ENCODE measurements at regions not wholly inside any gene's neighbourhood (a gene's known extent, or its start where the extent isn't known, plus 50 kb on each side); places are given as distances from the start of the nearest gene placed in this dataset.

GRCh38 chr7:32428546-32428945 lies 61.6 kb downstream of the LSM5 start:
- no peak for DNase-seq

GRCh38 chr7:32427769-32428291 lies 62.4 kb downstream of the LSM5 start:
- DNase-seq, result no peak

GRCh38 chr7:32416846-32417245 lies 73.3 kb downstream of the LSM5 start:
- no peak for DNase-seq

GRCh38 chr7:32415936-32416335 lies 74.2 kb downstream of the LSM5 start:
- no peak for DNase-seq

GRCh38 chr7:32415519-32415918 lies 74.7 kb downstream of the LSM5 start:
- no peak for DNase-seq

- DNase-seq, result no peak
Measured at GRCh38 chr7:32412471-32412870, 77.7 kb downstream of the LSM5 start.

- no peak for DNase-seq
Measured at GRCh38 chr7:32410545-32410944, 79.6 kb downstream of the LSM5 start.

GRCh38 chr7:32406386-32406785 lies 83.8 kb downstream of the LSM5 start:
- DNase-seq, result no peak

GRCh38 chr7:32403463-32404229 lies 86.5 kb downstream of the LSM5 start:
- DNase-seq, result no peak

GRCh38 chr7:32400676-32401075 lies 89.5 kb downstream of the LSM5 start:
- DNase-seq, result no peak

- DNase-seq, result no peak
Measured at GRCh38 chr7:32399311-32399710, 90.9 kb downstream of the LSM5 start.

- no peak for DNase-seq
Measured at GRCh38 chr7:32395168-32395567, 95.0 kb downstream of the LSM5 start.

- no peak for DNase-seq
Measured at GRCh38 chr7:32393861-32394260, 96.3 kb downstream of the LSM5 start.

GRCh38 chr7:32390210-32390609 lies 100.0 kb downstream of the LSM5 start:
- DNase-seq, result no peak

GRCh38 chr7:32385316-32385956 lies 104.7 kb downstream of the LSM5 start:
- no peak for DNase-seq

- no peak for DNase-seq
Measured at GRCh38 chr7:32381024-32381601, 109.1 kb downstream of the LSM5 start.

- DNase-seq, result no peak
Measured at GRCh38 chr7:32379510-32380112, 110.6 kb downstream of the LSM5 start.

GRCh38 chr7:32378988-32379387 lies 111.2 kb downstream of the LSM5 start:
- no peak for DNase-seq

GRCh38 chr7:32364581-32364980 lies 125.6 kb downstream of the LSM5 start:
- DNase-seq, result no peak

- no peak for DNase-seq
Measured at GRCh38 chr7:32360127-32360526, 130.1 kb downstream of the LSM5 start.

- DNase-seq, result no peak
Measured at GRCh38 chr7:32357535-32358277, 132.5 kb downstream of the LSM5 start.

GRCh38 chr7:32347244-32347828 lies 142.8 kb downstream of the LSM5 start:
- DNase-seq, result no peak

GRCh38 chr7:32346253-32346652 lies 143.9 kb downstream of the LSM5 start:
- DNase-seq, result no peak

Data from DMS79 treated with DMSO at 0.1 percent for 48 hours (cell line).